CD4-positive, alpha-beta T cell (primary cell): ENCODE measurements at regions not wholly inside any gene's neighbourhood (a gene's known extent, or its start where the extent isn't known, plus 50 kb on each side); places are given as distances from the start of the nearest gene placed in this dataset.

Experiments
- ATAC-seq: fragments of 200-7000 bp; cut with Tn5 transposase; one replicate; pipeline ENCODE4 v1.10.0; 2022; ENCODE audit warnings: mild to moderate bottlenecking; ENCODE audit not compliant: poor library complexity
- CTCF ChIA-PET: fragments of 350-600 bp; sonication (Branson Sonifier 250); formaldehyde crosslinking; loops from one replicate; lab custom pipeline; 2021; ENCODE audit warnings: antibody characterized with exemption, inconsistent platforms; lab: Charles Lee
- POLR2A ChIA-PET: fragments of 350-600 bp; sonication (Branson Sonifier 250); formaldehyde crosslinking; loops from one replicate; lab custom pipeline; 2021; ENCODE audit warnings: antibody characterized with exemption, inconsistent platforms; lab: Charles Lee
- DNase-seq, 14 experiments: peaks; one replicate each; pipeline ENCODE4 v3.0.0-alpha.2; 2013 to 2020; ENCODE audit warnings: mixed read lengths in 2 of 14
- H3K27ac ChIP-seq, 2 donors: one replicate each; pipeline versions ENCODE4 v1.5.1 to v1.7.0; 2013; ENCODE audit warnings: low read length in 2 of 2, low read depth in 1 of 2, mild to moderate bottlenecking in 1 of 2
- H3K27me3 ChIP-seq, 2 experiments: 1 replicate in 1 of 2; 2 replicates in 1 of 2; pipeline versions ENCODE4 v1.6.1 to v1.7.0; 2013; ENCODE audit warnings: low read length in 2 of 2, control low read depth in 1 of 2, mild to moderate bottlenecking in 1 of 2, moderate library complexity in 1 of 2; ENCODE audit not compliant: insufficient read depth in 2 of 2, control insufficient read depth in 1 of 2
- H3K36me3 ChIP-seq: one replicate; pipeline ENCODE4 v1.6.1; 2013; ENCODE audit warnings: low read length, control low read depth; ENCODE audit not compliant: insufficient read depth
- H3K4me1 ChIP-seq: one replicate; pipeline ENCODE4 v1.6.1; 2013; ENCODE audit warnings: low read length, control low read depth; ENCODE audit not compliant: insufficient read depth
- H3K4me3 ChIP-seq: one replicate; pipeline ENCODE4 v1.5.1; 2013; ENCODE audit warnings: mild to moderate bottlenecking, low read length, moderate library complexity
- H3K9me3 ChIP-seq, 2 experiments: 1 replicate in 1 of 2; 2 replicates in 1 of 2; pipeline versions ENCODE4 v1.6.1 to v1.7.0; 2013; ENCODE audit warnings: low read length in 2 of 2, mild to moderate bottlenecking in 2 of 2, control low read depth in 1 of 2, moderate library complexity in 1 of 2; ENCODE audit not compliant: control insufficient read depth in 1 of 2, insufficient read depth in 1 of 2
- H3K27ac Mint-ChIP-seq: one replicate; pipeline ENCODE4 v1.8.0; 2020; ENCODE audit warnings: mixed read lengths
- H3K27me3 Mint-ChIP-seq: one replicate; pipeline ENCODE4 v1.8.0; 2021; ENCODE audit warnings: mixed read lengths
- H3K36me3 Mint-ChIP-seq: one replicate; pipeline ENCODE4 v1.8.0; 2021; ENCODE audit warnings: low read depth, mixed read lengths
- H3K4me1 Mint-ChIP-seq: one replicate; pipeline ENCODE4 v1.8.0; 2021; ENCODE audit warnings: low read depth, mixed read lengths
- H3K4me3 Mint-ChIP-seq: one replicate; pipeline ENCODE4 v1.8.0; 2020; ENCODE audit warnings: mild to moderate bottlenecking, mixed read lengths
- H3K9me3 Mint-ChIP-seq: one replicate; pipeline ENCODE4 v1.8.0; 2020; ENCODE audit warnings: mixed read lengths
- CTCF ChIP-seq: fragments of 200-600 bp; IDR thresholded peaks from one replicate; pipeline ENCODE4 v1.8.0; 2022; ENCODE audit warnings: antibody characterized with exemption, mild to moderate bottlenecking
- intact Hi-C, 2 experiments: fragments of 100-400 bp; cut with DNase I in 1 of 2; cut with micrococcal nuclease in 1 of 2; formaldehyde crosslinking; loops; one replicate each; pipeline versions ENCODE4 v1.15.1 to v1.9.0; 2023 to 2025; cut with DNase I, micrococcal nuclease

GRCh38 chr2:66697366-66697765 lies 262.4 kb downstream of the MEIS1 start:
- Histone ChIP-seq H3K9me3 (no peaks in the 10 kb centered on the region), H3K4me3 (no peak overlapping the region), H3K36me3 (no peaks in the 10 kb centered on the region), H3K27me3 (no peaks in the 10 kb centered on the region), H3K4me1 (no peaks in the 10 kb centered on the region), H3K27ac (no peak overlapping the region)
- Mint-ChIP-seq H3K9me3 (no peaks in the 10 kb centered on the region), H3K4me3 (no peak overlapping the region), H3K4me1 (no peaks in the 10 kb centered on the region), H3K27ac (no peak overlapping the region), H3K27me3 (no peaks in the 10 kb centered on the region), H3K36me3 (no peaks in the 10 kb centered on the region)
- intact Hi-C loops = no loop called here
- DNase-seq = no peak
- TF ChIP-seq CTCF = no peak
- ChIA-PET CTCF (no interaction called here), POLR2A (no interaction called here)
- no peak for ATAC-seq

- Histone ChIP-seq H3K9me3 (no peaks in the 10 kb centered on the region), H3K4me1 (no peaks in the 10 kb centered on the region), H3K36me3 (no peaks in the 10 kb centered on the region), H3K4me3 (no peak overlapping the region), H3K27me3 (no peaks in the 10 kb centered on the region), H3K27ac (no peak overlapping the region)
- H3K4me3 Mint-ChIP-seq = no peak overlapping the region
- no peaks in the 10 kb centered on the region for H3K27me3 Mint-ChIP-seq
- intact Hi-C loops = no loop called here
- no peaks in the 10 kb centered on the region for H3K4me1 Mint-ChIP-seq
- H3K9me3 Mint-ChIP-seq = no peaks in the 10 kb centered on the region
- TF ChIP-seq CTCF = no peak
- CTCF ChIA-PET = no interaction called here
- ATAC-seq = no peak
- POLR2A ChIA-PET = no interaction called here
- DNase-seq = no peak
- no peak overlapping the region for H3K27ac Mint-ChIP-seq
- no peaks in the 10 kb centered on the region for H3K36me3 Mint-ChIP-seq
Measured at GRCh38 chr2:66698091-66698490, 263.2 kb downstream of the MEIS1 start.

- Mint-ChIP-seq H3K27ac (no peak overlapping the region), H3K36me3 (no peaks in the 10 kb centered on the region), H3K4me3 (no peak overlapping the region), H3K4me1 (no peaks in the 10 kb centered on the region), H3K9me3 (no peaks in the 10 kb centered on the region), H3K27me3 (no peaks in the 10 kb centered on the region)
- Histone ChIP-seq H3K4me3 (no peak overlapping the region), H3K4me1 (no peaks in the 10 kb centered on the region), H3K36me3 (no peaks in the 10 kb centered on the region), H3K27me3 (no peaks in the 10 kb centered on the region), H3K27ac (no peak overlapping the region), H3K9me3 (no peaks in the 10 kb centered on the region)
- no peak for ATAC-seq
- DNase-seq = no peak
- ChIA-PET POLR2A (no interaction called here), CTCF (no interaction called here)
- TF ChIP-seq CTCF = no peak
- intact Hi-C loops = no loop called here
Measured at GRCh38 chr2:66698576-66699239, 263.8 kb downstream of the MEIS1 start.
